SK-N-SH (cell line): ENCODE measurements at regions not wholly inside any gene's neighbourhood (a gene's known extent, or its start where the extent isn't known, plus 50 kb on each side); places are given as distances from the start of the nearest gene placed in this dataset.

ENCODE experiments used
- CTCF ChIA-PET: fragments of 300-600, 350-600 bp; formaldehyde crosslinking; extraction: SDS; loops from one replicate; lab custom pipeline; 2021; lab: Yijun Ruan, JAX
- POLR2A ChIA-PET: fragments of 350-600 bp; sonication (Branson Sonifier 250); formaldehyde crosslinking; extraction: SDS; loops from one replicate; lab custom pipeline; 2020; ENCODE audit warnings: antibody characterized with exemption, inconsistent platforms; lab: Yijun Ruan, JAX
- DNase-seq: peaks from one replicate; pipeline ENCODE4 v3.0.0; 2012
- H2AFZ ChIP-seq: fragments of 200-600 bp; sonication (generic); 2 replicates; pipeline ENCODE4 v1.8.1; 2016; ENCODE audit warnings: antibody characterized with exemption, mild to moderate bottlenecking, low read depth
- H3F3A ChIP-seq: fragments of 200-600 bp; sonication (generic); replicated peaks from 2 replicates; pipeline ENCODE3; 2016; ENCODE audit warnings: antibody characterized with exemption, mild to moderate bottlenecking; ENCODE audit not compliant: insufficient read depth
- H3K27ac ChIP-seq, 2 experiments: fragments of 200-500 bp in 1 of 2; fragments of 200-600 bp in 1 of 2; sonication (Bioruptor generic) in 1 of 2; sonication (generic), shearing (Covaris generic) in 1 of 2; 2 replicates each; pipeline versions ENCODE4 v1.5.1 to v1.6.1; 2014 to 2016; ENCODE audit warnings: low read depth in 2 of 2, inconsistent platforms in 1 of 2, low read length in 1 of 2, mild to moderate bottlenecking in 1 of 2, mixed read lengths in 1 of 2
- H3K27me3 ChIP-seq: fragments of 200-600 bp; sonication (generic), shearing (Covaris generic); 2 replicates; pipeline ENCODE4 v1.6.1; 2016; ENCODE audit warnings: mixed run types; ENCODE audit not compliant: insufficient read depth
- H3K36me3 ChIP-seq, 2 experiments: fragments of 200-500 bp in 1 of 2; fragments of 200-600 bp in 1 of 2; sonication (Bioruptor generic) in 1 of 2; sonication (generic) in 1 of 2; replicated peaks in 1 of 2; 2 replicates each; pipeline versions ENCODE3 to v1.5.1; 2014 to 2016; ENCODE audit warnings: low read length in 1 of 2, mild to moderate bottlenecking in 1 of 2; ENCODE audit not compliant: insufficient read depth in 2 of 2, control insufficient read depth in 1 of 2
- H3K4me1 ChIP-seq, 2 experiments: fragments of 200-500 bp in 1 of 2; fragments of 200-600 bp in 1 of 2; sonication (Bioruptor generic) in 1 of 2; sonication (generic), shearing (Covaris generic) in 1 of 2; 2 replicates each; pipeline versions ENCODE4 v1.5.1 to v1.6.1; 2014 to 2016; ENCODE audit warnings: low read depth in 1 of 2, low read length in 1 of 2, mixed run types in 1 of 2; ENCODE audit not compliant: insufficient read depth in 2 of 2, control insufficient read depth in 1 of 2
- H3K4me2 ChIP-seq: fragments of 200-600 bp; sonication (generic), shearing (Covaris generic); 2 replicates; pipeline ENCODE4 v1.6.1; 2017; ENCODE audit warnings: mixed run types
- H3K4me3 ChIP-seq, 2 experiments: fragments of 200-500 bp in 1 of 2; fragments of 200-600 bp in 1 of 2; sonication (Bioruptor generic) in 1 of 2; sonication (generic), shearing (Covaris generic) in 1 of 2; 2 replicates each; pipeline versions ENCODE4 v1.5.1 to v1.8.1; 2014 to 2016; ENCODE audit warnings: low read depth in 2 of 2, inconsistent platforms in 1 of 2, low read length in 1 of 2, mild to moderate bottlenecking in 1 of 2, mixed read lengths in 1 of 2, moderate library complexity in 1 of 2
- H3K79me2 ChIP-seq: fragments of 200-600 bp; sonication (generic); 2 replicates; pipeline ENCODE4 v1.8.1; 2017; ENCODE audit warnings: mild to moderate bottlenecking; ENCODE audit not compliant: insufficient read depth
- H3K9ac ChIP-seq: fragments of 200-600 bp; sonication (generic); 2 replicates; pipeline ENCODE4 v1.6.1; 2017; ENCODE audit warnings: mixed run types
- H3K9me2 ChIP-seq: fragments of 200-600 bp; sonication (generic); 2 replicates; pipeline ENCODE4 v1.6.1; 2017; ENCODE audit warnings: mixed run types
- H3K9me3 ChIP-seq: fragments of 200-600 bp; sonication (generic); 2 replicates; pipeline ENCODE4 v1.6.1; 2017; ENCODE audit warnings: mixed run types, mild to moderate bottlenecking, moderate library complexity
- H4K20me1 ChIP-seq: fragments of 200-600 bp; sonication (generic); 2 replicates; pipeline ENCODE4 v1.6.1; 2017; ENCODE audit warnings: mild to moderate bottlenecking, mixed run types; ENCODE audit not compliant: insufficient read depth
- FOXJ3 ChIP-seq: sonication (generic); formaldehyde crosslinking; IDR thresholded peaks from 2 replicates; pipeline ENCODE4 v1.5.1; 2020; ENCODE audit warnings: mild to moderate bottlenecking, missing genetic modification reagents
- FOXM1 ChIP-seq: IDR thresholded peaks from 2 replicates; pipeline ENCODE4 v1.4.0; 2012; ENCODE audit warnings: low read depth, mild to moderate bottlenecking
- MAX ChIP-seq: IDR thresholded peaks from 2 replicates; pipeline ENCODE4 v1.4.0; 2012; ENCODE audit warnings: low read depth
- MXI1 ChIP-seq: IDR thresholded peaks from 2 replicates; pipeline ENCODE4 v1.6.1; 2012; ENCODE audit warnings: mild to moderate bottlenecking, low read depth, low read length, improper control_type of control experiment
- PBX3 ChIP-seq: IDR thresholded peaks from 2 replicates; pipeline ENCODE4; 2012
- REST ChIP-seq: IDR thresholded peaks from 2 replicates; pipeline ENCODE4 v1.6.1; 2012; ENCODE audit warnings: mild to moderate bottlenecking, low read depth, low read length, moderate library complexity
- RFX5 ChIP-seq: IDR thresholded peaks from 2 replicates; pipeline ENCODE4 v1.6.1; 2012; ENCODE audit warnings: mild to moderate bottlenecking, improper control_type of control experiment, low read length
- RXRA ChIP-seq: IDR thresholded peaks from 2 replicates; pipeline ENCODE4 v1.4.0; 2012; ENCODE audit warnings: low read depth, mild to moderate bottlenecking, borderline replicate concordance
- SMC3 ChIP-seq: IDR thresholded peaks from 2 replicates; pipeline ENCODE4 v1.6.1; 2012; ENCODE audit warnings: low read depth, low read length, improper control_type of control experiment
- TCF12 ChIP-seq: IDR thresholded peaks from 2 replicates; pipeline ENCODE4 v1.4.0; 2012
- TEAD4 ChIP-seq: IDR thresholded peaks from 2 replicates; pipeline ENCODE4 v1.4.0; 2012; ENCODE audit warnings: mild to moderate bottlenecking, borderline replicate concordance; ENCODE audit not compliant: insufficient read depth
- ZBTB33 ChIP-seq: IDR thresholded peaks from 2 replicates; pipeline ENCODE4 v1.4.0; 2012; ENCODE audit warnings: low read depth, borderline replicate concordance
- WGBS: methylation state at CpG from one replicate; pipeline ENCODE4 v1.1.6; 2017; ENCODE audit warnings: low lambda C conversion rate; 5-methylcytosine and 5-hydroxymethylcytosine counted together

- ChIA-PET CTCF (interaction anchor here (1.0 kb wide), 2 partner anchors 9 to 11 kb away, joined by 3 read pairs; no protein-coding TSS in a partner anchor), POLR2A (no interaction called here)
- no peaks in the 10 kb centered on the region for H3K9me3 ChIP-seq
- no peaks in the 10 kb centered on the region for H3F3A ChIP-seq
- WGBS = 73% methylated on average over 10 of the region's 11 CpGs
- H3K4me1 ChIP-seq = peaks cover 0 to 40% of the 10 kb centered on the region in 2 experiments; a peak in 1 of 4 replicates
- no peak overlapping the region for H3K27ac ChIP-seq
- H3K4me2 ChIP-seq = no peak overlapping the region
- no peak overlapping the region for H2AFZ ChIP-seq
- H3K9me2 ChIP-seq = no peaks in the 10 kb centered on the region
- DNase-seq = no peak
- no peaks in the 10 kb centered on the region for H3K36me3 ChIP-seq
- no peak overlapping the region for H3K9ac ChIP-seq
- no peaks in the 10 kb centered on the region for H4K20me1 ChIP-seq
- H3K27me3 ChIP-seq = no peaks in the 10 kb centered on the region
- no peaks in the 10 kb centered on the region for H3K79me2 ChIP-seq
- H3K4me3 ChIP-seq = no peak overlapping the region
- TF ChIP-seq REST = no peak
Measured at GRCh38 chr12:131386781-131387180, 324.1 kb upstream of the SFSWAP start.

GRCh38 chr12:131387281-131388163 lies 323.4 kb upstream of the SFSWAP start:
- DNase-seq = no peak
- Histone ChIP-seq H3K36me3 (no peaks in the 10 kb centered on the region), H2AFZ (no peak overlapping the region), H3K4me1 (peaks cover 0 to 40% of the 10 kb centered on the region in 2 experiments; a peak in 1 of 4 replicates), H3K9ac (no peak overlapping the region), H3K9me2 (no peaks in the 10 kb centered on the region), H3K9me3 (no peaks in the 10 kb centered on the region), H3K27me3 (no peaks in the 10 kb centered on the region), H4K20me1 (no peaks in the 10 kb centered on the region), H3K4me3 (no peak overlapping the region), H3K4me2 (no peak overlapping the region), H3K27ac (no peak overlapping the region), H3F3A (no peaks in the 10 kb centered on the region), H3K79me2 (no peaks in the 10 kb centered on the region)
- POLR2A ChIA-PET = interaction anchor here (0.8 kb wide), 1 partner anchor 20 kb away, joined by 4 read pairs; no protein-coding TSS in a partner anchor
- WGBS = 72% methylated on average over 6 of the region's 35 CpGs
- CTCF ChIA-PET = interaction anchor here (1.0 kb wide), 1 partner anchor 10 kb away, joined by 3 read pairs; no protein-coding TSS in a partner anchor
- TF ChIP-seq SMC3 = no peak
- TF ChIP-seq RXRA = no peak
- TF ChIP-seq RFX5 = no peak
- no peak for TF ChIP-seq TEAD4
- no peak for TF ChIP-seq PBX3
- no peak for TF ChIP-seq REST
- TF ChIP-seq FOXM1 = no peak
- TF ChIP-seq ZBTB33 = no peak
- TF ChIP-seq MXI1 = no peak
- no peak for TF ChIP-seq TCF12
- TF ChIP-seq MAX = no peak
- no peak for TF ChIP-seq FOXJ3 (CRISPR knock-in tag)
